MM.1S (cell line): ENCODE measurements at regions not wholly inside any gene's neighbourhood (a gene's known extent, or its start where the extent isn't known, plus 50 kb on each side); places are given as distances from the start of the nearest gene placed in this dataset.

Source experiments
- DNase-seq: peaks from one replicate; pipeline ENCODE4 v3.0.0-alpha.2; 2015
- H2AFZ ChIP-seq: fragments of 300-600 bp; sonication (generic); 2 replicates; pipeline ENCODE4 v1.6.0; 2016; ENCODE audit warnings: antibody characterized with exemption, low read length
- H3F3A ChIP-seq: fragments of 300-600 bp; sonication (generic); 2 replicates; pipeline ENCODE4 v1.6.1; 2016; ENCODE audit warnings: mild to moderate bottlenecking, antibody characterized with exemption, low read length, moderate library complexity, mixed read lengths; ENCODE audit not compliant: insufficient read depth
- H3K27ac ChIP-seq: fragments of 300-600 bp; sonication (generic); 2 replicates; pipeline ENCODE4 v1.5.1; 2016; ENCODE audit warnings: mild to moderate bottlenecking, low read length
- H3K27me3 ChIP-seq: fragments of 300-600 bp; sonication (generic); replicated peaks from 2 replicates; pipeline ENCODE4 v1.6.0; 2016; ENCODE audit warnings: low read length; ENCODE audit not compliant: insufficient read depth
- H3K36me3 ChIP-seq: fragments of 300-600 bp; sonication (generic); replicated peaks from 2 replicates; pipeline ENCODE4 v1.6.1; 2016; ENCODE audit warnings: mild to moderate bottlenecking, low read length, mixed read lengths; ENCODE audit not compliant: insufficient read depth
- H3K4me1 ChIP-seq: fragments of 300-600 bp; sonication (generic); 2 replicates; pipeline ENCODE4 v1.6.1; 2016; ENCODE audit warnings: low read length, mixed read lengths
- H3K4me2 ChIP-seq: fragments of 300-600 bp; sonication (generic); 2 replicates; pipeline ENCODE4 v1.6.0; 2016; ENCODE audit warnings: low read depth, low read length
- H3K4me3 ChIP-seq: fragments of 300-600 bp; sonication (generic); 2 replicates; pipeline ENCODE4 v1.5.1; 2016; ENCODE audit warnings: low read length, mixed read lengths
- H3K79me2 ChIP-seq: fragments of 300-600 bp; sonication (generic); 2 replicates; pipeline ENCODE4 v1.6.1; 2016; ENCODE audit warnings: mixed run types, low read length, mixed read lengths
- H3K9ac ChIP-seq: fragments of 300-600 bp; sonication (generic); 2 replicates; pipeline ENCODE4 v1.6.1; 2016; ENCODE audit warnings: low read length, mixed read lengths
- H3K9me2 ChIP-seq: fragments of 300-600 bp; sonication (generic); replicated peaks from 2 replicates; pipeline ENCODE4 v1.6.1; 2016; ENCODE audit warnings: mild to moderate bottlenecking, low read length, mixed read lengths; ENCODE audit not compliant: insufficient read depth
- H3K9me3 ChIP-seq: fragments of 300-600 bp; sonication (generic); replicated peaks from 2 replicates; pipeline ENCODE4 v1.6.1; 2016; ENCODE audit warnings: mild to moderate bottlenecking, low read length, mixed read lengths; ENCODE audit not compliant: insufficient read depth
- H4K20me1 ChIP-seq: fragments of 300-600 bp; sonication (generic); 2 replicates; pipeline ENCODE4 v1.6.1; 2016; ENCODE audit warnings: mild to moderate bottlenecking, low read length, moderate library complexity, mixed read lengths; ENCODE audit not compliant: insufficient read depth
- CTCF ChIP-seq: fragments of 300-600 bp; sonication (generic); IDR thresholded peaks from 2 replicates; pipeline ENCODE4 v1.5.1; 2016; ENCODE audit warnings: antibody characterized with exemption, low read length, mixed read lengths
- EZH2 ChIP-seq: fragments of 300-600 bp; sonication (generic); optimal IDR thresholded peaks from 2 replicates; pipeline ENCODE3; 2017; ENCODE audit warnings: low read depth, mild to moderate bottlenecking, antibody characterized with exemption, low read length, mixed read lengths
- EZH2phosphoT487 ChIP-seq: fragments of 300-600 bp; sonication (generic); IDR thresholded peaks from 2 replicates; pipeline ENCODE4 v1.6.1; 2018; ENCODE audit warnings: antibody characterized with exemption, low read length

- DNase-seq = no peak
- H3K27ac ChIP-seq = no peak overlapping the region
- H3K9me3 ChIP-seq = no peaks in the 10 kb centered on the region
- H3F3A ChIP-seq = no peaks in the 10 kb centered on the region
- no peaks in the 10 kb centered on the region for H3K9me2 ChIP-seq
- no peak overlapping the region for H3K9ac ChIP-seq
- no peaks in the 10 kb centered on the region for H4K20me1 ChIP-seq
- no peaks in the 10 kb centered on the region for H3K27me3 ChIP-seq
- no peak overlapping the region for H3K4me2 ChIP-seq
- no peak overlapping the region for H2AFZ ChIP-seq
- no peaks in the 10 kb centered on the region for H3K79me2 ChIP-seq
- H3K36me3 ChIP-seq = no peaks in the 10 kb centered on the region
- H3K4me1 ChIP-seq = no peaks in the 10 kb centered on the region
- TF ChIP-seq CTCF = no peak
- TF ChIP-seq EZH2 = no peak
- TF ChIP-seq EZH2phosphoT487 = no peak
- no peak overlapping the region for H3K4me3 ChIP-seq
Observed at GRCh38 chr1:170367615-170368014, 164.4 kb upstream of the GORAB start.

- DNase-seq = no peak
- no peak overlapping the region for H3K9ac ChIP-seq
- no peaks in the 10 kb centered on the region for H3F3A ChIP-seq
- no peaks in the 10 kb centered on the region for H4K20me1 ChIP-seq
- H3K27ac ChIP-seq = no peak overlapping the region
- H3K4me3 ChIP-seq = no peak overlapping the region
- H3K36me3 ChIP-seq = no peaks in the 10 kb centered on the region
- no peaks in the 10 kb centered on the region for H3K9me2 ChIP-seq
- H3K27me3 ChIP-seq = no peaks in the 10 kb centered on the region
- no peaks in the 10 kb centered on the region for H3K79me2 ChIP-seq
- H3K4me1 ChIP-seq = no peaks in the 10 kb centered on the region
- H3K9me3 ChIP-seq = no peaks in the 10 kb centered on the region
- no peak overlapping the region for H3K4me2 ChIP-seq
- no peak for TF ChIP-seq CTCF
- no peak for TF ChIP-seq EZH2
- TF ChIP-seq EZH2phosphoT487 = no peak
- no peak overlapping the region for H2AFZ ChIP-seq
Observed at GRCh38 chr1:170369000-170369399, 163.0 kb upstream of the GORAB start.

GRCh38 chr1:170369417-170369816 lies 162.5 kb upstream of the GORAB start:
- no peaks in the 10 kb centered on the region for H3K4me1 ChIP-seq
- no peaks in the 10 kb centered on the region for H3K79me2 ChIP-seq
- H3K9me3 ChIP-seq = no peaks in the 10 kb centered on the region
- H3K27me3 ChIP-seq = no peaks in the 10 kb centered on the region
- H3F3A ChIP-seq = no peaks in the 10 kb centered on the region
- TF ChIP-seq CTCF (no peak), EZH2phosphoT487 (no peak), EZH2 (no peak)
- H4K20me1 ChIP-seq = no peaks in the 10 kb centered on the region
- no peak for DNase-seq
- no peak overlapping the region for H2AFZ ChIP-seq
- no peak overlapping the region for H3K4me3 ChIP-seq
- H3K4me2 ChIP-seq = no peak overlapping the region
- H3K36me3 ChIP-seq = no peaks in the 10 kb centered on the region
- no peak overlapping the region for H3K27ac ChIP-seq
- H3K9me2 ChIP-seq = no peaks in the 10 kb centered on the region
- no peak overlapping the region for H3K9ac ChIP-seq
